Activated naive CD4-positive, alpha-beta T cell treated with anti-CD3 and anti-CD28 coated beads for 36 hours (primary cell): ENCODE measurements at regions not wholly inside any gene's neighbourhood (a gene's known extent, or its start where the extent isn't known, plus 50 kb on each side); places are given as distances from the start of the nearest gene placed in this dataset.

Experiments
- CTCF ChIA-PET: fragments of 350-600 bp; sonication (Branson Sonifier 250); formaldehyde crosslinking; loops from one replicate; lab custom pipeline; 2021; ENCODE audit warnings: antibody characterized with exemption; lab: Charles Lee
- DNase-seq: peaks from one replicate; pipeline ENCODE4 v3.0.0-alpha.2; 2020
- H3K27ac Mint-ChIP-seq: one replicate; pipeline ENCODE4 v1.8.0; 2021; ENCODE audit warnings: mild to moderate bottlenecking, mixed read lengths
- H3K27me3 Mint-ChIP-seq: one replicate; pipeline ENCODE4 v1.8.0; 2021; ENCODE audit warnings: low read depth, mixed read lengths
- H3K36me3 Mint-ChIP-seq: one replicate; pipeline ENCODE4 v1.8.0; 2021; ENCODE audit warnings: low read depth, mixed read lengths
- H3K4me1 Mint-ChIP-seq: one replicate; pipeline ENCODE4 v1.8.0; 2021; ENCODE audit warnings: low read depth, mixed read lengths
- H3K4me3 Mint-ChIP-seq: one replicate; pipeline ENCODE4 v1.8.0; 2021; ENCODE audit warnings: mild to moderate bottlenecking, moderate library complexity, mixed read lengths
- H3K9me3 Mint-ChIP-seq: one replicate; pipeline ENCODE4 v1.8.0; 2021; ENCODE audit warnings: mixed read lengths
- intact Hi-C: fragments of 100-400 bp; cut with micrococcal nuclease; formaldehyde crosslinking; loops from one replicate; pipeline ENCODE4 v1.15.1; 2023

- peaks cover 50% of the 10 kb centered on the region for H3K27me3 Mint-ChIP-seq
- no peak overlapping the region for H3K27ac Mint-ChIP-seq
- peak overlapping the region; percentile 76 for H3K4me3 Mint-ChIP-seq
- no peaks in the 10 kb centered on the region for H3K36me3 Mint-ChIP-seq
- intact Hi-C loops = no loop called here
- CTCF ChIA-PET = interaction anchor here (1.3 kb wide), 1 partner anchor 28 kb away, joined by 3 read pairs; no protein-coding TSS in a partner anchor
- H3K4me1 Mint-ChIP-seq = peaks cover 9% of the 10 kb centered on the region
- no peaks in the 10 kb centered on the region for H3K9me3 Mint-ChIP-seq
- DNase-seq = no peak
Measured at GRCh38 chr9:88077071-88077617, 61.1 kb downstream of the SPATA31C2 start.

- peak; percentile 62 for DNase-seq
- H3K27me3 Mint-ChIP-seq = peaks cover 54% of the 10 kb centered on the region
- H3K36me3 Mint-ChIP-seq = no peaks in the 10 kb centered on the region
- peaks cover 9% of the 10 kb centered on the region for H3K4me1 Mint-ChIP-seq
- intact Hi-C loops = loop anchor here (1.0 kb wide), 1 partner anchor 27 kb away; no protein-coding TSS in a partner anchor
- H3K9me3 Mint-ChIP-seq = no peaks in the 10 kb centered on the region
- H3K27ac Mint-ChIP-seq = no peak overlapping the region
- H3K4me3 Mint-ChIP-seq = peak overlapping the region; percentile 76
- CTCF ChIA-PET = interaction anchor here (0.7 to 1.3 kb wide), 3 partner anchors 27 to 1883 kb away, joined by 3 read pairs; no protein-coding TSS in a partner anchor
Measured at GRCh38 chr9:88076286-88077070, 61.8 kb downstream of the SPATA31C2 start.

- Mint-ChIP-seq H3K4me3 (peak overlapping the region; percentile 76), H3K9me3 (no peaks in the 10 kb centered on the region), H3K27me3 (peaks cover 56% of the 10 kb centered on the region), H3K36me3 (no peaks in the 10 kb centered on the region), H3K4me1 (peaks cover 9% of the 10 kb centered on the region), H3K27ac (no peak overlapping the region)
- CTCF ChIA-PET = interaction anchor here (0.6 to 0.9 kb wide), 3 partner anchors 29 to 1883 kb away, joined by 3 read pairs; no protein-coding TSS in a partner anchor
- intact Hi-C loops = loop anchor here (1.0 kb wide), 1 partner anchor 27 kb away; no protein-coding TSS in a partner anchor
- DNase-seq = no peak
Measured at GRCh38 chr9:88075966-88076285, 62.3 kb downstream of the SPATA31C2 start.

GRCh38 chr9:88075506-88075905 is 62.8 kb downstream of the SPATA31C2 start:
- no peak overlapping the region for H3K27ac Mint-ChIP-seq
- CTCF ChIA-PET = interaction anchor here (0.6 to 0.9 kb wide), 4 partner anchors 29 to 1882 kb away, joined by 3 read pairs; no protein-coding TSS in a partner anchor
- intact Hi-C loops = no loop called here
- no peaks in the 10 kb centered on the region for H3K36me3 Mint-ChIP-seq
- peaks cover 60% of the 10 kb centered on the region for H3K27me3 Mint-ChIP-seq
- DNase-seq = no peak
- H3K9me3 Mint-ChIP-seq = no peaks in the 10 kb centered on the region
- H3K4me1 Mint-ChIP-seq = peaks cover 9% of the 10 kb centered on the region
- H3K4me3 Mint-ChIP-seq = peak overlapping the region; percentile 76

- no peaks in the 10 kb centered on the region for H3K36me3 Mint-ChIP-seq
- H3K9me3 Mint-ChIP-seq = no peaks in the 10 kb centered on the region
- DNase-seq = no peak
- H3K4me1 Mint-ChIP-seq = peaks cover 9% of the 10 kb centered on the region
- H3K27me3 Mint-ChIP-seq = peaks cover 60% of the 10 kb centered on the region
- H3K4me3 Mint-ChIP-seq = no peak overlapping the region
- intact Hi-C loops = no loop called here
- CTCF ChIA-PET = interaction anchor here (0.7 kb wide), 1 partner anchor 306 kb away, joined by 3 read pairs; no protein-coding TSS in a partner anchor
- H3K27ac Mint-ChIP-seq = no peak overlapping the region
Measured at GRCh38 chr9:88074931-88075330, 63.3 kb downstream of the SPATA31C2 start.

- H3K36me3 Mint-ChIP-seq = no peaks in the 10 kb centered on the region
- H3K27me3 Mint-ChIP-seq = peaks cover 59% of the 10 kb centered on the region
- CTCF ChIA-PET = interaction anchor here (0.6 kb wide), 1 partner anchor 76 kb away, joined by 3 read pairs; no protein-coding TSS in a partner anchor
- no peak for DNase-seq
- H3K9me3 Mint-ChIP-seq = no peaks in the 10 kb centered on the region
- no peak overlapping the region for H3K4me3 Mint-ChIP-seq
- H3K4me1 Mint-ChIP-seq = peaks cover 9% of the 10 kb centered on the region
- intact Hi-C loops = no loop called here
- H3K27ac Mint-ChIP-seq = no peak overlapping the region
Measured at GRCh38 chr9:88072831-88073375, 65.4 kb downstream of the SPATA31C2 start.

GRCh38 chr9:88071331-88071730 is 66.9 kb downstream of the SPATA31C2 start:
- CTCF ChIA-PET = interaction anchor here (0.6 kb wide), 1 partner anchor 12 kb away, joined by 4 read pairs; no protein-coding TSS in a partner anchor
- H3K36me3 Mint-ChIP-seq = no peaks in the 10 kb centered on the region
- no peak overlapping the region for H3K4me3 Mint-ChIP-seq

GRCh38 chr9:88065619-88066018 is 72.7 kb downstream of the SPATA31C2 start:
- no peak for DNase-seq
- CTCF ChIA-PET = no interaction called here

More at GRCh38 chr9:88071331-88071730, 66.9 kb downstream of the SPATA31C2 start:
- DNase-seq = no peak
- intact Hi-C loops = no loop called here
- Mint-ChIP-seq H3K27ac (no peak overlapping the region), H3K27me3 (peaks cover 51% of the 10 kb centered on the region), H3K4me1 (peaks cover 4% of the 10 kb centered on the region), H3K9me3 (no peaks in the 10 kb centered on the region)

GRCh38 chr9:88064554-88064953 is 73.7 kb downstream of the SPATA31C2 start:
- Mint-ChIP-seq H3K27ac (no peak overlapping the region), H3K4me1 (no peaks in the 10 kb centered on the region)

More at GRCh38 chr9:88065619-88066018, 72.7 kb downstream of the SPATA31C2 start:
- Mint-ChIP-seq H3K27ac (no peak overlapping the region), H3K9me3 (no peaks in the 10 kb centered on the region), H3K36me3 (no peaks in the 10 kb centered on the region), H3K27me3 (peaks cover 12% of the 10 kb centered on the region), H3K4me1 (no peaks in the 10 kb centered on the region), H3K4me3 (no peak overlapping the region)
- intact Hi-C loops = no loop called here

GRCh38 chr9:88060746-88061145 is 77.5 kb downstream of the SPATA31C2 start:
- H3K27ac Mint-ChIP-seq = no peak overlapping the region
- no peak for DNase-seq
- intact Hi-C loops = no loop called here
- no peaks in the 10 kb centered on the region for H3K9me3 Mint-ChIP-seq
- H3K27me3 Mint-ChIP-seq = peaks cover 4% of the 10 kb centered on the region
- no peaks in the 10 kb centered on the region for H3K4me1 Mint-ChIP-seq
- CTCF ChIA-PET = interaction anchor here (1.2 kb wide), 1 partner anchor 519 kb away, joined by 3 read pairs; no protein-coding TSS in a partner anchor
- no peaks in the 10 kb centered on the region for H3K36me3 Mint-ChIP-seq
- no peak overlapping the region for H3K4me3 Mint-ChIP-seq

More at GRCh38 chr9:88064554-88064953, 73.7 kb downstream of the SPATA31C2 start:
- Mint-ChIP-seq H3K4me3 (no peak overlapping the region), H3K36me3 (no peaks in the 10 kb centered on the region), H3K9me3 (no peaks in the 10 kb centered on the region), H3K27me3 (peaks cover 9% of the 10 kb centered on the region)
- CTCF ChIA-PET = no interaction called here
- no peak for DNase-seq
- intact Hi-C loops = no loop called here

GRCh38 chr9:88059469-88059868 is 78.8 kb downstream of the SPATA31C2 start:
- H3K4me3 Mint-ChIP-seq = no peak overlapping the region
- CTCF ChIA-PET = interaction anchor here (0.6 kb wide), 1 partner anchor 11 kb away, joined by 4 read pairs; no protein-coding TSS in a partner anchor
- intact Hi-C loops = no loop called here
- H3K27me3 Mint-ChIP-seq = peaks cover 2% of the 10 kb centered on the region
- no peaks in the 10 kb centered on the region for H3K9me3 Mint-ChIP-seq
- H3K4me1 Mint-ChIP-seq = no peaks in the 10 kb centered on the region
- no peaks in the 10 kb centered on the region for H3K36me3 Mint-ChIP-seq
- no peak for DNase-seq
- no peak overlapping the region for H3K27ac Mint-ChIP-seq

- Mint-ChIP-seq H3K4me1 (no peaks in the 10 kb centered on the region), H3K9me3 (no peaks in the 10 kb centered on the region), H3K27ac (no peak overlapping the region), H3K4me3 (no peak overlapping the region), H3K27me3 (peaks cover 2% of the 10 kb centered on the region), H3K36me3 (no peaks in the 10 kb centered on the region)
- CTCF ChIA-PET = no interaction called here
- intact Hi-C loops = no loop called here
- no peak for DNase-seq
Measured at GRCh38 chr9:88056876-88057275, 81.4 kb downstream of the SPATA31C2 start.
